ENCODE measurements at regions not wholly inside any gene's neighbourhood (a gene's known extent, or its start where the extent isn't known, plus 50 kb on each side); places are given as distances from the start of the nearest gene placed in this dataset.
"Not testable (repeated sequence)": the region's sequence is repeated elsewhere in the genome, so short reads cannot be mapped to it uniquely, and the experiment has no call there.

DNA sequence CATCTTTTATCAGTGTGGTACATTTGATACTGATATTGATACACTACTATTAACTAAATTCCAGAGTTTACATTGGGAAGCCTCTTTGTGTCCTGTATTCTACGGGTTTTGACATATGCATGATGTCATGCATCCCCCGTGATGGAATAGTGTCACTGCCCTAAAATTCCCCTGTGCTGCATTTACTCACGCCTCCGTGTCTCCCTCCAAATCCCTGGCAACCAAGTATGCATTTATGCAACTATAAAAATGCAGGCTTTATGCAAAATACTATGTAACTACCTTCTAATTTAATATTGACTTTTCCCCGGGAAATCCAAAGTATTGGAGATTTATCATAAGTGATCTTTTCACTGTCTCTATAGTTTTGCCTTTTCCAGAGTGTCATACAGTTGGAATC lies 453.7 kb upstream of the RUNX1 start:
- TF ChIP-seq MAX (IDR thresholded peaks at IDR 0.05; ENCODE audit: low read depth, low read length) = no peak
- TF ChIP-seq POLR2A (IDR thresholded peaks at IDR 0.05; ENCODE audit: extremely low read depth, insufficient read length) = no peak
- TF ChIP-seq MYC (IDR thresholded peaks at IDR 0.05; ENCODE audit: low read depth, low read length) = no peak
- TF ChIP-seq, protein P1, sequence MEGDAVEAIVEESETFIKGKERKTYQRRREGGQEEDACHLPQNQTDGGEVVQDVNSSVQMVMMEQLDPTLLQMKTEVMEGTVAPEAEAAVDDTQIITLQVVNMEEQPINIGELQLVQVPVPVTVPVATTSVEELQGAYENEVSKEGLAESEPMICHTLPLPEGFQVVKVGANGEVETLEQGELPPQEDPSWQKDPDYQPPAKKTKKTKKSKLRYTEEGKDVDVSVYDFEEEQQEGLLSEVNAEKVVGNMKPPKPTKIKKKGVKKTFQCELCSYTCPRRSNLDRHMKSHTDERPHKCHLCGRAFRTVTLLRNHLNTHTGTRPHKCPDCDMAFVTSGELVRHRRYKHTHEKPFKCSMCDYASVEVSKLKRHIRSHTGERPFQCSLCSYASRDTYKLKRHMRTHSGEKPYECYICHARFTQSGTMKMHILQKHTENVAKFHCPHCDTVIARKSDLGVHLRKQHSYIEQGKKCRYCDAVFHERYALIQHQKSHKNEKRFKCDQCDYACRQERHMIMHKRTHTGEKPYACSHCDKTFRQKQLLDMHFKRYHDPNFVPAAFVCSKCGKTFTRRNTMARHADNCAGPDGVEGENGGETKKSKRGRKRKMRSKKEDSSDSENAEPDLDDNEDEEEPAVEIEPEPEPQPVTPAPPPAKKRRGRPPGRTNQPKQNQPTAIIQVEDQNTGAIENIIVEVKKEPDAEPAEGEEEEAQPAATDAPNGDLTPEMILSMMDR (IDR thresholded peaks at IDR 0.05; ENCODE audit: low read depth, low read length) = no peak
- no peak overlapping the region for H3K4me3 ChIP-seq (ENCODE audit: low read depth, low read length)
- no peak for DNase-seq (ENCODE audit: low read depth)

DNA sequence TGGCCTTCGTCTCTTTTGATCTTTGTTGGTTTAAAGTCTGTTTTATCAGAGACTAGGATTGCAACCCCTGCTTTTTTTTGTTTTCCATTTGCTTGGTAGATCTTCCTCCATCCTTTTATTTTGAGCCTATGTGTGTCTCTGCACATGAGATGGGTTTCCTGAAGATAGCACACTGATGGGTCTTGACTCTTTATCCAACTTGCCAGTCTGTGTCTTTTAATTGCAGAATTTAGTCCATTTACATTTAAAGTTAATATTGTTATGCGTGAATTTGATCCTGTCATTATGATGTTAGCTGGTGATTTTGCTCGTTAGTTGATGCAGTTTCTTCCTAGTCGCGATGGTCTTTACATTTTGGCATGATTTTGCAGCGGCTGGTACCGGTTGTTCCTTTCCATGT lies 448.4 kb upstream of the RUNX1 start:
- not testable (repeated sequence) for DNase-seq (ENCODE audit: low read depth); H3K4me3 ChIP-seq (ENCODE audit: low read depth, low read length)

DNA sequence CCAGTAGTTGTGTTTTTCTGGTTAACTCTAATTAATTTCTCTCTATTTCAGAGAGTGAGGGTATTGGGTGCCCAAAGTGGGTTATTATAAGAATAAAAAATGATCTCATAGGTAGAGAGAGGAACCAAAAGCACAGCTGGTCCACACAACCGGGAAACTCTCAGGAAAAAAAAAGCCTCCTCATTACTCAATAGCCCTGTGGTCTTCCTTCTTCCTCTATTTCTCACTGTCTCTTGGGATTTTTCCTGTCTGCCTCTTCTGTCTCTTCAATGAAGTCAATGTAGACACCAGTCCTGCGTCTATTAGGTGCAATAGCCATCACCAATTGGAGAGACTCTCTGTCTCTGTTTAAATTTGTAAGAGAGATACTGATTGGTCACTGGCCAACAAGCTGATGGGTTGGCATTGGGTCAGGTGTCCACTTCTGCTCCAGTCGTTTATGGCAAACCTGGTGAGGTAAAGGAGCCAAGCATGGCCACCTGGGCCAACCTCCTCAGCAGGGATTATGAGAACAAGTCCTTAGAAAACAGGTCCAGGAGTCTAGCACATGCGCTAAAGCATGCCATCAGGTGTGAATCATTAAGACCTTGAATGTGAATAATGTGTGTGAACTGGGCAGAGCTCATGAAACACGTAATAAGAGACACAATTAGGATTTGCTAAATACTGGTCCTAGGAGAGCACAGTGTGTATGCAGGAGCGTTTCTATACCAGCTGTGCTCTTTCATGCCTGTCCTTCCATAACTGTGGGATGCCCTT lies 443.0 kb upstream of the RUNX1 start:
- no peak overlapping the region for H3K4me3 ChIP-seq (ENCODE audit: low read depth, low read length)
- peak; percentile 68 for DNase-seq (ENCODE audit: low read depth)

DNA sequence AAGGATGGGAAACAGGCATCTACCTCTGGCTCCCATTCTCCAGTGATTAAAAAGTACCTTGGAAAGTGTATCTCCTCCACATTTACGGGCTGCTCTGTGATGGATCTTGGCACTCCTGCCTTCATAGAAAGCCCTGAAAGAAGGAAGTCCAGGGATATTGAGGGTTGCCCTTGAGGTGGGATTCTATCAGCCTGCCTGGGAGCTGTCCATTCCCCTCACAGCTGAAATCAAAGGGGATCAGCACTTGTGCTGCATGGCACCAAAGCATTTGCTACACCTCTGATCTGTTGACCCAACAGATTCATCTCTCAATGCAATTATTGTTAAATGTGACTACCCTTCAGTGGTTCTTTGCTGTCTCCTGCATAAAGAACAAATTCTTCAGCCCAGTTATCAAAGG lies 442.0 kb upstream of the RUNX1 start:
- DNase-seq (ENCODE audit: low read depth) = peak; percentile 32
- H3K4me3 ChIP-seq (ENCODE audit: low read depth, low read length) = no peak overlapping the region
- no peak for TF ChIP-seq MAX (IDR thresholded peaks at IDR 0.05; ENCODE audit: low read depth, low read length)
- TF ChIP-seq MYC (IDR thresholded peaks at IDR 0.05; ENCODE audit: low read depth, low read length) = no peak
- TF ChIP-seq POLR2A (IDR thresholded peaks at IDR 0.05; ENCODE audit: extremely low read depth, insufficient read length) = no peak
- TF ChIP-seq, protein P1 (IDR thresholded peaks at IDR 0.05; ENCODE audit: low read depth, low read length) = no peak

More for the DNA sequence above, 443.0 kb upstream of the RUNX1 start:
- TF ChIP-seq, protein P1 (IDR thresholded peaks at IDR 0.05; ENCODE audit: low read depth, low read length) = no peak
- TF ChIP-seq MYC (IDR thresholded peaks at IDR 0.05; ENCODE audit: low read depth, low read length) (no peak), POLR2A (IDR thresholded peaks at IDR 0.05; ENCODE audit: extremely low read depth, insufficient read length) (no peak), MAX (IDR thresholded peaks at IDR 0.05; ENCODE audit: low read depth, low read length) (no peak)

- no peak for DNase-seq (ENCODE audit: low read depth)
- H3K4me3 ChIP-seq (ENCODE audit: low read depth, low read length) = no peak overlapping the region
- TF ChIP-seq MYC (IDR thresholded peaks at IDR 0.05; ENCODE audit: low read depth, low read length) (no peak), MAX (IDR thresholded peaks at IDR 0.05; ENCODE audit: low read depth, low read length) (no peak), POLR2A (IDR thresholded peaks at IDR 0.05; ENCODE audit: extremely low read depth, insufficient read length) (no peak)
- TF ChIP-seq, protein P1 (IDR thresholded peaks at IDR 0.05; ENCODE audit: low read depth, low read length) = no peak
Observed at GRCh38 chr21:35489389-35489980, 440.4 kb upstream of the RUNX1 start.

DNA sequence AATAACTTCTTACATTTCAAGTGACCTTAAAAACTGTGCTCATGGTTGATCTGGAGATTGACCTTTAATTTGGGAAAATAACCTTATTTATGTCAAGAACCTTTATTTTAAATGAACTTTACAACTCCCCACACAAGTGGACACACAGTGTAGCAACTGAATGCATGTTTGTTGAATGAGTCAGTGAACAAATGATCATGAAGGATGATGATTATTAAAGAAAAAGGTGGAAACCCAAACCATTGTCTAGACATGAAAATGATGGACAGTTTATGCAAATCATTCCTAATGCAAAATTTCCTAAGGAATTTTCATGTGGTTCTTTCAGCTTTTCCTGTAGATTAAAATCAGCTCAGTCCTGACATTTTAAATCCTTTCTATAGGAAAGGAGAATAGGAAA lies 439.8 kb upstream of the RUNX1 start:
- TF ChIP-seq MAX (IDR thresholded peaks at IDR 0.05; ENCODE audit: low read depth, low read length) (no peak), POLR2A (IDR thresholded peaks at IDR 0.05; ENCODE audit: extremely low read depth, insufficient read length) (no peak), MYC (IDR thresholded peaks at IDR 0.05; ENCODE audit: low read depth, low read length) (no peak)
- TF ChIP-seq, protein P1 (IDR thresholded peaks at IDR 0.05; ENCODE audit: low read depth, low read length) = no peak
- DNase-seq (ENCODE audit: low read depth) = no peak
- H3K4me3 ChIP-seq (ENCODE audit: low read depth, low read length) = no peak overlapping the region
